DMS114 treated with DMSO at 0.1 percent for 48 hours (cell line): ENCODE measurements at regions not wholly inside any gene's neighbourhood (a gene's known extent, or its start where the extent isn't known, plus 50 kb on each side); places are given as distances from the start of the nearest gene placed in this dataset.

Experiments
- DNase-seq: peaks from one replicate; lab custom pipeline; 2025; ENCODE audit not compliant: unreplicated experiment; lab: John Stamatoyannopoulos, UW

DNA sequence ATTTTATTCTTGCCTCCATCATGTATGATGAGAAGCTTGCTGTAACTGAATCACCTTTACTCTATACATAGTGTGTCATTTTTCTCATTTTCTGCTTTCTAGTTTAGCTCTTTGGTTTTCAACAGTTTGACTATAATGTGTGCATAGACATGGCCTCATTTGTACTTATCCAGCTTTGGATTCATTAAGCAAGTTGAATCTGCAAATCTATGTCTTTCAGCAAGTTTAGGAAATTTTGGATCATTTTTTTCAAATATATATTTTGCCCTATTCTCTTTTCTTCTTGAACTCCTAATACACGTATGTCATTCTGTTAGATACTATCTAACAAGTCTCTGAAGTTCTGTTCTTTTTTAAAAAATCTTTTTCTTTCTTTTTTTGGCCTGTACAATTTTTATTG, 57.8 kb downstream of the PRLHR start:
- DNase-seq: no peak

DNA sequence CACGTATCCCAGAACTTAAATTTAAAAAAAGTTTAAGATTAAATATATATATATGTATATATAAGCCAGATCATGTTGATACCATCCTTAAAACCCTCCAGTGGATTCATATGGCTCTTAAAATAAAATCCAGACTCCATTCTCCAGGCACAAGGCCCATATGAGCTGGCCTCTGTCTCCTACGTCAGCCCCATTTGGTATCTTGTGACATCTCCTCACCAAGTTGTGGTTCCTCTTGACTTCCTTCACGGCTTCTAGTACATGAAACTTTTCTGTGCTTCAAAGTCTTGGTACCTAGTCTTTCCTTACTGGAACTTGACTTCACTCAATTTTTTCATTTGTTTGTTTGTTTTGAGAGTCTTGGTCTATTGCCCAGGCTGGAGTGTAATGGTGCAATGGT, 61.3 kb downstream of the PRLHR start:
- DNase-seq: no peak

DNA sequence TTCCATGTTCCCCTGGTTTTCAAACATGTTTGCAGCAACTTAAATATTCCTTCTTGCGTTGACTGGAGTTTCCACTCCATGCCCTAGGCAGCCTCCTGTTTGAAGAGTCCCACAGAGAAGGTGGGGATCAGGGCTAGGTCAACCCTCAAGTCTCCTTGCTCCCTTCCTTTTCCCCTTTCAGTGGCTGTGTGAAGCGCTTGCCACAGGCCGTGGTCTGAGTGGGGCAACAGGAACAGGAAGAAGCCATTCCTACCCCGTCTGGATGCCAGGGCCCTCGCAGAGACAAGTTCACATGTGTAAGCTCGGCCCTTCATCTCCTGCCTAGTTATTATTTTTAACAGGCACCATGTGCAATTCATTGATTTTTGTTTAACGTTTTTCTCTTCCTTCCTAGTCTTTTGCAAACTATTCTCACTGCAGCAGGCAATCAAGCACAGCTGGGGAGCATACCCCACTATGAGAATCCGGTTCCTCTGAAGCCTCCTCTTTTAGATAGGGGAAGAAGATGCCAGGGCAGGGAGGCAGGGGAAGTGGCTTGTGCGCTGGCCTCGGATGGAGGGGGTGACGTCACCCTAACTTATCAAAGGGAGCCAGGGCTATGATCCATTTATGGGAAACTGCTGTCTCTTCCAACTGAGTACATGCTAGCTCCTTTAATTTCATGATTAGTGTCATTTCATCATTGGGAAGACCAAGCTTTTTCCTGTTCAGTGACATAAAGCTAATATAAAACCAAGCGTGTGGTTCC, 64.2 kb downstream of the PRLHR start:
- DNase-seq: no peak

DNA sequence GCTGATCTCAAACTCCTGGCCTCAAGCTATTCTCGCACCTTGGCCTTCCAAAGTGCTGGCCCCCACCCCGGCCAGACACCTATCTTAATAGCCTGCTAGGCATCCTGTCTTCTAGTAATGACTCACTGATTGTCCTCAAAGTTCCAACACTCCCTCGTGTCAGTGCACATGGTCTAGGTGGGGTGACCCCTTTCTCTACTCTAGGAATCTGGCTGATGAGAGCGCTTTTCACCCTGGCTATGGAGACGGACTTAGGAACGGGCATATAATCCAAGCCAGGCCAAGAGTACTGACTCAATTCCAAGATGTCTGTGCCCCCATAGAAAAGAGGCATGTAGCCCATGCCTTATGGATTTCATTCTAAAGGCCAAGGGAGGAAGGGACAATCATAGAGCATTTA, 67.0 kb downstream of the PRLHR start:
- DNase-seq: no peak

DNA sequence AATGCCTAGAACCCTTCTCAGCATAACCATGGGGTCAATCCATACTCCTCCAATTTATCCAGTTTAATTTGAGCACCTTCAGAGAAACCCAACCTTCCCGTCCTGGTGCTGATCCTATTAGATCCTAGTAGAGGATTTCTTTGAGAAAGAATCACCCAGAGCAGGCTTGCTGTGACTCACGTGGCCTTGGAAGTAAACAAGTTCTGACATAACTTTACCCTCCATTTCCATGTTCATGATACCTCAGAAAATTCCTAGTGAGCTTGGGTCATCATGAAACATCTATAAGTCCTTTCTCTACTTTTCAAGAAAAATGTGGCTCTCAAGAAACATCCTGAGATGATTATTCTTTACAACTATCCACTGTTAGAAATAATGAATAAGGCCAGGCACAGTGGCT, 71.7 kb downstream of the PRLHR start:
- DNase-seq: no peak

DNA sequence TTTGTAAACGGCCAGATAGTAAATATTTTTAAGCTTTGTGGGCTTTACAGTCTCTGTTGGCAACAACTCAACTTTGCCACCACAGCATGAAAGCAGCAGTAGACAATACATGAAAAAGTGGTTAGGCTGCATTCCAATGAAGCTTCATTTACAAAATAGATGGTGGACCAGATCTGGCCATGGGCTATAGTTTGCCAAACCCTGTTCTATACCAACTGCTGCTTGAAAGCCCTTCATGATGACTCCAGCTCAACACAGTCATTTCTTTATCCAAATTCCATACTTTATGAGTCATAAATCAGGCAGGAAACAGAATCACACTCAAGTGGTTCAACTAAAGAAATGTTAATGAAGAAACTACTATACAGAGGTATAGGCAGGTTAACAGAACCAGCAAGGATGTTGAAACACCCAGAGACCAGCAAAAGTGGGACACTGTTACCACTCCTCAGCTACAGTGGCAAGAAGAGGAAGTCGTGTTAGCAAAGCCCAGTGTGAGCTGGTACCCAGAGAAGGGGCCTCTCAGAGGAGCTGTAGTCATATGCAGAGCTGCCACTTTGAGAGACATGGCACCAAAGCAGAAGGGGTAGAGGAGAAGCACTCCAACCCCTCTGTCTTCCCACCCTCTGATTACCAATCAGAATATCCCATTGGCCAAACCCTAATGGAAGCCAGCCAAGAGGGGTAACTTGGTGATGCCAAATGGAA, 72.5 kb downstream of the PRLHR start:
- no peak for DNase-seq

DNA sequence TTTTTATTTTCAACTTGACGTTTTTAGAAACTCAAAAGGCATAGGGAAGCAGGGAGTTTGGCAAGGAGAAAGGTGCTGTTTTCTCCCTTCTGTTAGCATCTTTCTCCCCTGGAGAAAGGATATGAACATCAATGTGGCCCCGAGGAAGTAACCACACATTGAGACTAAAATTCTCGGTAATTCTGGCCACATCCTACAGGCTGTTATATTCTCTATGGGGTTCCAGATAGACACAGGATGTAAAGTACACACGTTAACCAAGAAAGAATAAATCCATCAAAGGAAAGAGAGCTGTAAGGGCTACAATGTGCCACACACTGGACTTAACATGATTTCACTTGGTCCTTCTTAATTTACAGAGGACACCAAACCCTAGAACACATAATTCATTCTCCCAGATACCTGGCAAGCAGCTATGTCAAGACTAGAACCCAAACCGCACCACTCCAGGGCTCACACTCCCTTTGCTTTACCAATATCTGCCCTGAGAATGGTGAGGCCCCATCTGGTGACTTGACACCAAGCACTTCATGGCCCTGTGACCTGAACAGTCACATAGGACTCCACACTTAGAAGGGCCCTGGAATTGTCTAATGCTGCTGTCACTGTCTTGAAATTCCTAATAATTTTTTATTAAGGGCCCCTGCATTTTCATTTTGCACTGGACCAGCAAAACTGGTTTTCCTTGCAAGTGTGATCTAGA, 73.9 kb downstream of the PRLHR start:
- no peak for DNase-seq

DNA sequence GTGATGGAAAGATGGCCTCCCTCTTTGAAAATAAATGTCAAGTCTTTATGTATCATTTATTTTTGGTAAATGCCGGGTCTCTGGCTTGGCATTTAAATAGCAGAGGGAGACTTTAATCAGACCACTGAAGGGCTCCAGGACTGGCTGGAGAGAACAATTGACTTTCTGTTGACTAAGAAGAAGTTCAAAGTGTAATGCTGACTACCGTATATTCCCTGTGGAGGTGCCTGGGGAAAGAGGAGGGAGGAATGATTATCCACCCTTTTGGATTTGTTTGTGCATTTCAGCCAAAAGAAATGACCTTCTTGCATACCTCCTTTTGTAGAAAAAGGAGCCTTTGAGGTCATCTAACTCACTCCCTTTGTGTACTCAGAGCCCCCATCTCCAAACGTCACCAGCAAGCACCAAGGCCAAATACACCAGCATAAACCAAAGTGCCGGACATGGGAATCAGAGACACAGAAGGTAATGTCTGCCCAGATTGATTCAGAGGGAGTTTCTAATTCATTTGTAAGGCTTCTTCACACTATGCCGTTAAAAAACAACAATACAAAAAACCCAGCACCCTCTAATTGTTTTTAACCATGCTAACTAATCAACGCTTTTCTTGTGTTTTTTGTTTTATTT, 75.2 kb downstream of the PRLHR start:
- no peak for DNase-seq

DNA sequence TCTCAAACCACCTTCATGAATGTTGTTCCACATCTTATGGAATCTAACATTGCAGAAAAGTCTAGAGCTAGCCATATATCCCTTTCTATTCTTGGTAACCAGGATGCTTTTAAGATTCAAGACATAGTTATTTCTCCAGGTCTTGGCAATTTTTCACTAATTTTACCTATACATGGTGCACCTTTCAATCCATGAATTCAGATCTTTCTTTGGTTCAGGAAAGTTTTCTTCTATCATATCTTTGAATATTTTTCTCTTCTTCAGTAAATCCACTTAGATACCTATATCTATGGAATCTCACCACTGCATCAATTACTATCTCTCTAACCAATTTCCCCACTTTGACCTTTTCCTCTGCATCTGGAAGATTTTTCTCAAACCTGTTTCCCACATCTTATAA, 77.4 kb downstream of the PRLHR start:
- no peak for DNase-seq

DNA sequence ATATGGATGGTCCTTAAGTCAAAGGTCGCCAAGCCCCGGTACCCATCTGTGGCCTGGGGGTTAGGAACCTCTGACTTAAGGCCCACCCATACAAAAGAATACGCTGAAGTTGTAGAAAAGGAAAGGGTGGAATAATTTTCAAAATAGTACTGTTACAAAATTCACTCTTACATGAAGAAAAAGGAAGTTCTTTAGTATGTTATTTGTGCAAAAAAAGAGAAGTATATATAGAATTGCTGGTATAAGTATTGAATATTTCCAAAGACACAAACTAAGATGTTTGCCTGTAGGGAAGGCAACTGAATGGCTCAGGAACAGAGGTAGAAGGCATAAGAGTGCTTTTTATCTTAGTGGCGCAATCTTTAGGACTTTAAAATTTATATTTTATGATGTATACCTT, 78.7 kb downstream of the PRLHR start:
- DNase-seq: no peak

DNA sequence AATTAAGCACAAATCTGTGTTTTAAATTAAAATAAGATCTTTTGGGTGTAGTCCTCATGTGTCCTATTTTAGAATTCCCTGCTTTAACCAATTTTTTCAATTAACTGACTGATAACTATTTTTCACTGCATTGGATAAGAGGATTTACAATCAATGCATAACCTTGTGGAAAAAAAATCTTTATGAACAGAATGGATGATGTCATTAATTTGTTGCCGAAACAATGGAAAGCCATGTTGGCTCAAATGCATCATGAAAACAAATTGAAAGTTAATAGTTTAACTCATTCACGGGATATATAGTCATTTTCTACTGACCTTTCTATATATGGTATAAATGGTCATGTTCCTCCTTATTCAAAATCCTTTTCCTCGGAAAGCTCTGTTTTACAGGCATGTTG, 82.3 kb downstream of the PRLHR start:
- no peak for DNase-seq

DNA sequence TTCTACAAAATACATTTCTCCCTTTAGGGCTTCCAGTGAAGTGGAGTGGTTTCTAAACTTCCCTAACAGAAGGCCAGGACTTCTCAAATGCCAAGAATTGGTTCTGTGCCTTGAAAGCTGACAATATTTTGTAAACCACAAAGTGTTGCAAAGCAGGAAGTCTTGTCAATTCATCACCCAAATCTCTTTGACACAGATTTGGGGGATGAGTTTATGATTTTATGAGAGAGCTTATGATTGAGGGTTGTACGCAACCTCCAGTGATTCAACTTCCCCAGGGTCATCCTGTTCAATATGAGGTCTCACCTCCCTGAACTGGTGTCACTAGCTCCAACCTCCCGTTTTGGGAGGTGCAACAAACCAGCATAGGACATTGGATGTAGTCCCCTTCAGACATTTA, 83.7 kb downstream of the PRLHR start:
- no peak for DNase-seq

DNA sequence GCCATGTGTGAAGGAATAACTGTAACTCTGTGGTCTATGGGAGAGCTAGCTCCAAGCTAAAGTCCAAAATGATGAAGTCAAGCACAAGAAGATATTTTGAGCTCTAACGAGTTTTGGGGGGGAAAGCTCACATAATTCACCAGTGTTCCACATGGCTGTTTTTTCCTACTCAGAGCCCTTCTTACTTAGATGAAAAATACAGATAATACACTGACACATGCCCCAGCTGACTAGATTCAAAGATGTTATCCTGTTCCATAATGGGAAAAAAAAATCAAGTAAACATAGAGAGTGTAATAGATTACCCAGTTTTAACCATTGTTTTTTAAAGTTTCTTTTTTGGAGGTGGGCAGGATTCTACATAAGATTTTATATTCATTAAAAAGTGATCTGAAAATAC, 86.6 kb downstream of the PRLHR start:
- DNase-seq: no peak

DNA sequence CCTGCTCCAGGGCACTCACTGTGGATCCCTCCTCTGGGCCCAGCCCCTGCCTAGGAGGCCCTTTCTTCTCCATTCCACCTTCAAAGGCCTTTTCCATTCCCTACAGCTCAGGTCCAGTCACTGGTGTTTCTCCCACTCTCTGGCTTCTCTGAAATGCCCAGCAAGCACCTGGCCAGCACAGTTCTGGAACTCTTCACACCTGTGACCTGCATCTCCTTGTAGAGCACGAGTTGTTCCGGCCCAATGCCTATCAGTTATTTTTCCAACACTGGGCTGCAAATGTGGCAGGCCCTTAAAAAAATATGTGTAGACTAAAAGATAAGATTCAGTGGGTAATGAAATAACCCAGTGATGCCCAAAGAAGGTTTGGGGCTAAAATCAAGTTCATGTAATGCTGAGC, 87.1 kb downstream of the PRLHR start:
- DNase-seq: no peak

DNA sequence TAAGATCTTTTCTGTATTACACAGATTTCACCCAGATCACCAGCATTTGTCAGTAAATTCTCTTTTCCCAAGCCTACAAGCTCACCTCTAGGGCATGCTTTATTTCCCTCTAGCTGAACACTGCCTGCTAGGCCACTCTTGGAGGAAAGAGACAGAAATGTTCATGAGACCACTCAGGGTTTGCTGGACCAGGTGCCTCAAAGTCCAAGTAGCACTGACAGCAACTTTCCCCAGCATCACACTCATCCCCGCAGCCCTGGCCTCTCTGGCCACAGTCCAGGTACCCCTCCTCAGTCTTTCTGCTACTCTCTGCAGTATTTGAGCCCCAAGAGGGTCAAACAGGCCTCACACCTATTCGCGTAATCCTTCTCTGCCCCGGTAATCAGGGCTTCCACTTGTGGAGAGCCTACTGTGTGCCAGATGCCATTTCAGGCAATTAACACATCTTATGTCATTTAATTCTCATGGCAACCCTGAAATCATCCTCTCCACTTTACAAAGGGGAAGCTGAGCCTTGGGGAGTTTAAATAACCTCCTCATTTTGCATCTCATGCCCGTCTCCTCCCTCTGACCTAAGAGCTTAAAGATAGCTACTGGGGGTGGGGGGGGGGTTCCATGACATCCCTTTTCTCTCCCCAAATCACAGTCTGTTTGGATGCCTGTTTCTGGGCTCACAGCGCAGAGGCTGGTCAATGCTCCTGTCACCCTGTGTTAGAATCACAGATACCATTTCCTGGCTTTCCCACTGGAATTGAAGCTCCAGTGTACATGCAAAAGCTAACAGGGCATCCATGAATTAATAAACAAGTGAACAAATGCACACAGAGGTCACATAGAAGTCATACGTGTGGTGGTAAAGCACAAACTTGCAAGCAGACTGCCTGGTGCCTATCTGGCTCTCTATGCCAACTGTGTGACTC, 88.5 kb downstream of the PRLHR start:
- no peak for DNase-seq

DNA sequence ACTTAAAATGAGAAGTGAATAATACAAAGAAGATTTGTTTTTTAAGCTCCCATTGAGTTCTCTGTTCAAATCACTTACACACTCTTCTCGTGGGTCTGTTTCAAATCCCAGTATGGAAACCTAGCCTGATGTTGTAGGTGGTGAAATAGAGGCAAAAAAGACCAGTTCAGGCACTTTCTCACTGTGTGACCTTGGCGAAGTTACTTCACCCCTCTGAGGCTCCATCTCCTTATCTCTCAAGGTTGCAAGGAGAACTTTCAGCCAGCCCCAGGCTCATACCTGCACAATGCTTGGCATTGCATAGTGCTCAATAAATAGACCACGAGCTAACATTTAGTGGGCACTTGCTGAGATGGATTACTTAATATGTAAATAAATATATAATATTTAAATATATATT, 90.1 kb downstream of the PRLHR start:
- DNase-seq: no peak

DNA sequence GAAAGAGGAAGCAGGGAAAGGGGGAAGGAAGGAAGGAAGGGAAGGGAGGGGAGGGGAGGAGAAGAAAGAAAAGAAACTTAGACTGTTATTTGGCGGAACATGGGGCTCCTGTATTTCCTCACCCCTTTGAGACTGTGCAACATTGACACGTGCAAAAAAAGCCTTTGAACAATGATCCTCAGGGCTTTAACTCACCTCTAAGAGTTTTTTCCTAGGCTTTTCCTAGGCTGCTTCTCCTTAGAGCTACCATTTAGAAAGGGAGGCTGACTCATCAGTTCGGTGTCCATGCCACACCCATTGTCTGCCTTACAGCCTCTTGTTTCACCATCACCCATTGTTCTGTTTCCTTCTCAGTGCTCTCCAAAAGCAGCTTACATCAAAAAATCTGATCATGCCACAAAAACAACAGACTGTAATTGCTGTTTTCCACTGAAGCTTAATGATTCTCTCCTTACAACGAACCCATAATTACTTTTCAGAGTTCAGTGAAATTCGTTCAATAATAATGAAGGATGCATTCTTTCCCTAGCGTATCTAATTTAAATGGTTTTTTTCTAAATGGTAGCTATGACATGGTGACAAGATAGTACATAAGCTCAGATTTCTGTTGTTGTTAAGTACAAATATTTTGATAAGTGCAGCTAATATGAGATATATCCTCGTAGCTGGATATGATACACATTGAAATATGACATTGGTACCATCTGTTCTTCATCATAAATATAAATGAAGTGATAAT, 90.8 kb downstream of the PRLHR start:
- DNase-seq: no peak

DNA sequence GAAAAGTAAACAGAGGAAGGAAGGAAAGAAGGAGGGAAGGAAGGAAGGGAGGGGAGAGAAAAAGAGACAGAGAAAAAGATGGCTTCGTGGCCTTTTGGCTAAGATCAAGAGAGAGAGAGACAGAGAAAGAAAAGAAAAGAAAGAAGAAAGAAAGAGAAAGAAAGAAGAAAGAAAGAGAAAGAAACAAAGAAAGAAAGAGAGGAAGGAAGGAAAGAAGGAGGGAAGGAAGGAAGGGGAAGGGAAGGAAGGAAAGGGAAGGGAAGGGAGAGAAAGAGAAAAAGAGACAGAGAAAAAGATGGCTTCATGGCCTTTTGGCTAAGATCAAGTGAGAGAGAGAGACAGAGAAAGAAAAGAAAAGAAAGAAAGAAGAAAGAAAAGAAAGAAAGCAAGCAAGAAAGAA, 91.4 kb downstream of the PRLHR start:
- no peak for DNase-seq

DNA sequence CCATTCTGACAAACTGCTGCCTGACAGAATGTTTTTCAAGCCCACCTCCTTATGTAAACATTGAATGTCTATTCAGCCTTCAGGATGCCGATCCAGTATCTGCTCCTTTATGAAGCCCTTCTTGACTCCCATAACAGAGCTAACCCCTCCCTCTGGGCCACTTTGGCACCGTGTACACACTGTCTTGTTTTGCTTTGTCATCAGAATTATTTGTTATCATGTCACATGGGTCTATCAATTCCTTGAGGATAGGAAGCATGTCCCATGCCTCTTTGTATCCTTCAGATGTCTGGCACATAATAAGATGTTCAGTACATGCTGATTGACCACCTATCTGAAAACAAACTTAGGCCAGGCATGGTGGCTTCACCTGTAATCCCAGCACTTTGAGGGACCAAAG, 92.3 kb downstream of the PRLHR start:
- no peak for DNase-seq
